OCI-LY1 (cell line): ENCODE measurements at regions not wholly inside any gene's neighbourhood (a gene's known extent, or its start where the extent isn't known, plus 50 kb on each side); places are given as distances from the start of the nearest gene placed in this dataset.

Experiments used
- H2AFZ ChIP-seq: fragments of 200-600 bp; sonication (generic), shearing (Covaris generic); 2 replicates; pipeline ENCODE4 v1.6.0; 2014; ENCODE audit warnings: antibody characterized with exemption, mild to moderate bottlenecking, low read length
- H3F3A ChIP-seq: fragments of 200-600 bp; sonication (generic), shearing (Covaris generic); 2 replicates; pipeline ENCODE4 v1.6.0; 2014; ENCODE audit warnings: mild to moderate bottlenecking, antibody characterized with exemption, low read length, moderate library complexity; ENCODE audit not compliant: insufficient read depth
- H3K27ac ChIP-seq: fragments of 200-600 bp; sonication (generic); 2 replicates; pipeline ENCODE4 v1.5.1; 2014; ENCODE audit warnings: low read length, mixed run types, mild to moderate bottlenecking, low read depth; ENCODE audit not compliant: poor library complexity, severe bottlenecking
- H3K27me3 ChIP-seq: fragments of 200-600 bp; sonication (generic); 2 replicates; pipeline ENCODE4 v1.6.0; 2014; ENCODE audit warnings: antibody characterized with exemption, mild to moderate bottlenecking, low read length, moderate library complexity; ENCODE audit not compliant: insufficient read depth
- H3K36me3 ChIP-seq: fragments of 200-600 bp; sonication (generic); 2 replicates; pipeline ENCODE4 v1.6.1; 2014; ENCODE audit warnings: mild to moderate bottlenecking, antibody characterized with exemption, low read length, moderate library complexity, mixed read lengths; ENCODE audit not compliant: insufficient read depth
- H3K4me1 ChIP-seq: fragments of 200-600 bp; sonication (generic); 2 replicates; pipeline ENCODE4 v1.5.1; 2014; ENCODE audit warnings: mild to moderate bottlenecking, low read length, moderate library complexity; ENCODE audit not compliant: insufficient read depth, severe bottlenecking
- H3K4me2 ChIP-seq: fragments of 200-600 bp; sonication (generic), shearing (Covaris generic); 2 replicates; pipeline ENCODE4 v1.6.1; 2014; ENCODE audit warnings: low read length
- H3K4me3 ChIP-seq: fragments of 200-600 bp; sonication (generic); 2 replicates; pipeline ENCODE4 v1.5.1; 2014; ENCODE audit warnings: low read length, low read depth, mild to moderate bottlenecking, mixed read lengths; ENCODE audit not compliant: poor library complexity, severe bottlenecking
- H3K79me2 ChIP-seq: fragments of 200-600 bp; shearing (Covaris generic); 2 replicates; pipeline ENCODE4 v1.6.1; 2016; ENCODE audit warnings: mixed run types, low read length, mixed read lengths; ENCODE audit not compliant: insufficient read depth
- H3K9ac ChIP-seq: fragments of 200-600 bp; sonication (generic), shearing (Covaris generic); 2 replicates; pipeline ENCODE4 v1.6.1; 2014; ENCODE audit warnings: mild to moderate bottlenecking, low read length, mixed read lengths
- H3K9me2 ChIP-seq: fragments of 200-600 bp; sonication (generic), shearing (Covaris generic); 2 replicates; pipeline ENCODE4 v1.6.1; 2014; ENCODE audit warnings: low read depth, mild to moderate bottlenecking, low read length, mixed read lengths
- H3K9me3 ChIP-seq: fragments of 200-600 bp; shearing (Covaris generic); 2 replicates; pipeline ENCODE4 v1.6.1; 2014; ENCODE audit warnings: low read length, mixed read lengths
- H4K20me1 ChIP-seq: fragments of 200-600 bp; sonication (generic), shearing (Covaris generic); 2 replicates; pipeline ENCODE4 v1.6.0; 2016; ENCODE audit warnings: mild to moderate bottlenecking, low read length; ENCODE audit not compliant: insufficient read depth
- EZH2 ChIP-seq: fragments of 200-600 bp; sonication (generic), shearing (Covaris generic); IDR thresholded peaks from 2 replicates; pipeline ENCODE4 v1.8.0; 2017; ENCODE audit warnings: borderline replicate concordance, mixed run types, mild to moderate bottlenecking, antibody characterized with exemption, low read length, moderate library complexity, mixed read lengths
- TF ChIP-seq, protein P1 (sequence below): fragments of 200-600 bp; sonication (generic), shearing (Covaris generic); IDR thresholded peaks from 2 replicates; pipeline ENCODE4 v1.5.1; 2017; ENCODE audit warnings: mild to moderate bottlenecking, antibody characterized with exemption, low read length, moderate library complexity, mixed read lengths

DNA sequence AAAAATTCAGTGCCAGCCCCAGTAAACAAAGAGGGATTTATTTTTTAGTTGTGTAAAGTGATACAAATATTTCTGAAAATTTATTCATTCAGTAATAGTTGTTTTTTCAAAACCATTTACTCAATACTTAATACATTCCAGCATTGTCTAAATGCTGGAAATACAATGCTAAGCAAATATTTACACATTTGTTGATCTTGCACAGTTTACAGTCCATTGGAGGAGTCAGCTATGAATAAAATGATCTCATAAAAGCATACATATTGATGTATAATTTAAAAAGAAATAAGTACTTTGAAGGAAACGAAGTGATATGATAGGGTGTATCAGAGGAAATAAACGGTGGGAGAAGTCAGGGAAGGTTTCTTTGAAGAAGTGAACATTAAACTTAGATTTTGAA, 1942.1 kb upstream of the ADGRL3 start:
- H3K9me2 ChIP-seq, result no peaks in the 10 kb centered on the region
- TF ChIP-seq, protein P1, sequence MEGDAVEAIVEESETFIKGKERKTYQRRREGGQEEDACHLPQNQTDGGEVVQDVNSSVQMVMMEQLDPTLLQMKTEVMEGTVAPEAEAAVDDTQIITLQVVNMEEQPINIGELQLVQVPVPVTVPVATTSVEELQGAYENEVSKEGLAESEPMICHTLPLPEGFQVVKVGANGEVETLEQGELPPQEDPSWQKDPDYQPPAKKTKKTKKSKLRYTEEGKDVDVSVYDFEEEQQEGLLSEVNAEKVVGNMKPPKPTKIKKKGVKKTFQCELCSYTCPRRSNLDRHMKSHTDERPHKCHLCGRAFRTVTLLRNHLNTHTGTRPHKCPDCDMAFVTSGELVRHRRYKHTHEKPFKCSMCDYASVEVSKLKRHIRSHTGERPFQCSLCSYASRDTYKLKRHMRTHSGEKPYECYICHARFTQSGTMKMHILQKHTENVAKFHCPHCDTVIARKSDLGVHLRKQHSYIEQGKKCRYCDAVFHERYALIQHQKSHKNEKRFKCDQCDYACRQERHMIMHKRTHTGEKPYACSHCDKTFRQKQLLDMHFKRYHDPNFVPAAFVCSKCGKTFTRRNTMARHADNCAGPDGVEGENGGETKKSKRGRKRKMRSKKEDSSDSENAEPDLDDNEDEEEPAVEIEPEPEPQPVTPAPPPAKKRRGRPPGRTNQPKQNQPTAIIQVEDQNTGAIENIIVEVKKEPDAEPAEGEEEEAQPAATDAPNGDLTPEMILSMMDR, result no peak
- TF ChIP-seq EZH2, result no peak
- H3K9ac ChIP-seq, result no peak overlapping the region
- no peaks in the 10 kb centered on the region for H3K36me3 ChIP-seq
- H2AFZ ChIP-seq, result no peak overlapping the region
- H3K4me2 ChIP-seq, result no peak overlapping the region
- no peaks in the 10 kb centered on the region for H3K9me3 ChIP-seq
- no peaks in the 10 kb centered on the region for H3K27me3 ChIP-seq
- H3K4me3 ChIP-seq, result no peak overlapping the region
- H3K79me2 ChIP-seq, result no peaks in the 10 kb centered on the region
- H3F3A ChIP-seq, result no peaks in the 10 kb centered on the region
- no peaks in the 10 kb centered on the region for H4K20me1 ChIP-seq
- H3K4me1 ChIP-seq, result no peaks in the 10 kb centered on the region
- no peak overlapping the region for H3K27ac ChIP-seq

DNA sequence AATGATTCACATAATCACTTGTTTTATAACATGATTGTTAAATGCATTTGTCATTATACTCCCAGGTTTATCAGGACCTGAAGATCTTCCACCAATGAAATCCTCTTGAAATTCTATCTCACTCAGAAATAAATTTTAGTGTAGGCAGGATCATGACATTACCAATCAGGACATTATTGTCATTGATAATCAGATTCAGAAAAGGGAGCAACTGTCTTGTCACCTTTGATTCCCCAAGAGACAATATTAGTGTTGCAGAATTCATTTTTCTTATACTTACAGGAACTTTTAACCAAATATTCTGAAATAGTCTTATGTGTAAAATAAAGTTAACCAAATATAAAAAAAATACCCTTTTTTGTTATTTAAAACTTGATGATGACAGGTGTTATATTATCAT, 1892.5 kb upstream of the ADGRL3 start:
- no peaks in the 10 kb centered on the region for H3K9me2 ChIP-seq
- H3F3A ChIP-seq, result no peaks in the 10 kb centered on the region
- no peak overlapping the region for H3K4me2 ChIP-seq
- no peaks in the 10 kb centered on the region for H3K9me3 ChIP-seq
- H2AFZ ChIP-seq, result no peak overlapping the region
- no peaks in the 10 kb centered on the region for H3K79me2 ChIP-seq
- H3K4me1 ChIP-seq, result no peaks in the 10 kb centered on the region
- no peak overlapping the region for H3K4me3 ChIP-seq
- no peaks in the 10 kb centered on the region for H4K20me1 ChIP-seq
- H3K9ac ChIP-seq, result no peak overlapping the region
- H3K27ac ChIP-seq, result no peak overlapping the region
- no peak for TF ChIP-seq EZH2
- TF ChIP-seq, protein P1, result no peak
- no peaks in the 10 kb centered on the region for H3K36me3 ChIP-seq
- no peaks in the 10 kb centered on the region for H3K27me3 ChIP-seq

DNA sequence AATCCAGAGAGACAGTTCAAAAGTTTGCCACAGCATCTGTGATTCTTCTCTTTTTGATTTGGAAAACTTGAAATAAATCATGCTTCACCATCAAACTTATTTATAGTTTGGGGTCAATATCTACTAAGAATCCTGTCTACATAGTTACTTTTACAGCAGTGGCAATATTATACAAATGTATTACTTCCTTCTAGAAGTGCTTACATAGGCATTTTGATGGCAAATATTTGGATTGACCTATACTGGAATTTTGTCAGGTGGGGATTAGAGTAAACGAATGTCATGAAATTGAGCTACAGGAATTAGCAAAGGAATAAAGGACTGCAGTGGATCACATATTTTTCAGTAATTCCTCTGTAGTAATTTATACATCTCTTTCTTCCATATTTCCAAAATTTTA, 1885.5 kb upstream of the ADGRL3 start:
- Histone ChIP-seq H3K27ac (no peak overlapping the region), H4K20me1 (no peaks in the 10 kb centered on the region), H3K4me2 (no peak overlapping the region), H3K4me3 (no peak overlapping the region), H3K9ac (no peak overlapping the region), H3K27me3 (no peaks in the 10 kb centered on the region), H3K9me2 (no peaks in the 10 kb centered on the region), H3K36me3 (no peaks in the 10 kb centered on the region), H2AFZ (no peak overlapping the region), H3F3A (no peaks in the 10 kb centered on the region), H3K79me2 (no peaks in the 10 kb centered on the region), H3K9me3 (no peaks in the 10 kb centered on the region), H3K4me1 (no peaks in the 10 kb centered on the region)
- TF ChIP-seq EZH2, result no peak
- TF ChIP-seq, protein P1, result no peak
